NCI-H1105 (cell line): ENCODE measurements at regions not wholly inside any gene's neighbourhood (a gene's known extent, or its start where the extent isn't known, plus 50 kb on each side); places are given as distances from the start of the nearest gene placed in this dataset.

Experiments used
- DNase-seq: peaks from one replicate; lab custom pipeline; 2025; lab: John Stamatoyannopoulos, UW

DNA sequence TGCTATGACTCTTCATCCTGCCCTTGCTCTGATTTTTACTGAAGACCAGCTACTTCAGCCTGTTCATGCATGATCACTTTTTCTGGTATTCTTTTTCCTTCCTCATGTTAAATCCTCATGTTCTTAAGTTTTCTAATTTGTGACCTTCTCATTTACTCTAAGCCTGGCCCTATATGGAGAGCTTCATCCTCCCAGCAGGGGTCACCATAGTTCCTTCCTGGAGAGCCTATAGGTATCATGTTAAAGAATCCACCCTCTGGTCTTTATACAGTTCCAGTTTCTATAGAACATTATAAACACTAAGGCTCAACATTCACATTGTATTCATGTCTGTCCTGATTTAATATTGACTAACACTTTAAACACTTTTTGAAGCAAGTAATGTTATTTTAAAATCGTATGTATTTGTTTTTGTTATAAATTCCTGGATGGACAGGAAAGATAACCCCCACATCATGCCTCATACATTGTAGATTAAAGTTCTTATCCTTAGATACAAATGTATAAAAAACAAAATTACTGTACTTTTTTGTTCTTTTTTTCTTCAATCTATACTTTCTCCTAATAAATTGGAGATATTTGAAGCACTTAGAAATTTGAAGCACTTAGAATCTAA lies 53.8 kb upstream of the OTUD4 start:
- DNase-seq, result peak; percentile 3

DNA sequence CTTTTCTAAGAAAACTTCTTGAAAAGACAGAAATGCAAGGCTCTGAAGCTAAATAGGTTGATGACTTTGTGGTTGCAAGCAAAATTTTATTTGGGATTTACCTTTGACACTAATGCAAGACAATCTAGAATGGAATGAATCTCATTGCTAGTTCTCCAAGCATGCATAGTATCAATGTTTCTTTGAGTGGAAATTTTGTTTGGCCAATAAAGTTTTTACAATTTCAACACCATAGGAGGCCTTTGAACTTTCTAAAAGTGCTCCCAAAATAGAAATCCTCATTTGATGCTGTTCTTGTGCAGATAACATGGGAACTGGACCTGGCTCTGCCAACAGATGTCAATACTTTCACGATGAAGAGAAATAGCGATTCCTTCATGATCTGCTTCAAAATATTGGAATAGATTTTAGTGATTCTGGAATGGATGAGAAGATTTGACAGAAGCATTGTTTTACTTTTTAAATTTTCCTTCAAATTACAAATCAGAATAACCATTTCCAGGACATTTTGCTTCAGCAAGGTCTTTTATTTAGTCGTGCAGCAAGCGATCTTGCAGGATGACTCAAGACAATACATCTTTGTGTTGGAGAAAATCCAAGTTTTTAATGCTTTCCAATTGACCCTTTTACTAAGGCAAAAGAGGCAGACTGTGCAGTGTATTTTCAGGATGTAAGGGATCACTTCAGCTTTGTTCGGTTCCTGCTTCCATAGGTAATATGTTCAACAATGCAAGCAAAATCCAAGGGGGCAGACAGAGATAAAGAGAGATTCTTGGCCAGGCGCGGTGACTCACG lies 51.7 kb upstream of the OTUD4 start:
- no peak for DNase-seq

- DNase-seq, result no peak
Observed at GRCh38 chr4:145230726-145231125, 50.3 kb upstream of the OTUD4 start.
